8988T (cell line): ENCODE measurements at regions not wholly inside any gene's neighbourhood (a gene's known extent, or its start where the extent isn't known, plus 50 kb on each side); places are given as distances from the start of the nearest gene placed in this dataset.
"Not testable (repeated sequence)": the region's sequence is repeated elsewhere in the genome, so short reads cannot be mapped to it uniquely, and the experiment has no call there.

Source experiments
- DNase-seq: peaks from one replicate; pipeline ENCODE4 v3.0.0; 2011

DNA sequence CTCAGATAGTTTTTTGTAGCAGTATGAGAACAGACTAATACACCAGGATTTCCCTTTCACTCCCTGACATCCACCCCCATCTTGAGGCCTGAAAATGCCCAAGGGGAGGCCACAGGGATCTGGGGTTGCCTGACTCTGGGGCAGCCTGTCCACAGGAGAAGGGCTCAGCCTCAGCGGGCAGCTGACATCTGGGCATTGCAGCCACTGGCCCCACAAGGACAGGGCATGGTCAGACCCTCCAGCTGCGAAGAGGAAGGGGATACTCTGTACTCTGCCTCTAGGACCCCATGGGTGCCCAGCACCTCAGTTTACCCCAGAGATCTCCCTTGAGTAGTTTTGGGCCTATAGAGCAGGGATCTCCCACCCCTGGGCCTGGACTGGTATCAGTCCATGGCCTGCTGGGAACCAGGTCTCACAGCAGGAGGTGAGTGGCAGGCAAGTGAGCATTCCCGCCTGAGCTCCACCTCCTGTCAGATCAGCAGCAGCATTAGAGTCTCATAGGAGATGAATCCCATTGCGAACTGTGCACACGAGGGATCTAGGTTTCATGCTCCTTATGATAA lies 138.9 kb downstream of the HMX1 start:
- no peak for DNase-seq

DNA sequence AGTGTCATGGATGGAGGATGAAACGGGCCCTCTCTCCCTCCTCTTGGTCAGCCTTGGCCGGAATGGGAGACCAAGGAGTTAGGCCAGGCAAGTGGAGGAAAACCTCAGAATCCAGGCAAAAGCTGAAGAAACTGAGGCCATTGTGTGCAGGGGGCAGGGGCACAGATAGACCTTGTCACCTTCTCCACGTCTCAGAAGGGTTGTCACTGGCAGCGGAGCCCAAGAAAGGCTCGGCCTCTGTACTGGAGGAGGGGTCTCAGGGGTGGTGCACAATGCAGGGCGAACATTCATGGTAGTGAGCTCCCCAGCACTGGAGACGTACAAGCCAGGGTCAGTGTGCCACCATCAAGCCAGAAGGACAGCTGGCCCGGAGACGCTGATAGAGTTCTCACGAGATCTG lies 139.5 kb downstream of the CPZ start:
- no peak for DNase-seq

DNA sequence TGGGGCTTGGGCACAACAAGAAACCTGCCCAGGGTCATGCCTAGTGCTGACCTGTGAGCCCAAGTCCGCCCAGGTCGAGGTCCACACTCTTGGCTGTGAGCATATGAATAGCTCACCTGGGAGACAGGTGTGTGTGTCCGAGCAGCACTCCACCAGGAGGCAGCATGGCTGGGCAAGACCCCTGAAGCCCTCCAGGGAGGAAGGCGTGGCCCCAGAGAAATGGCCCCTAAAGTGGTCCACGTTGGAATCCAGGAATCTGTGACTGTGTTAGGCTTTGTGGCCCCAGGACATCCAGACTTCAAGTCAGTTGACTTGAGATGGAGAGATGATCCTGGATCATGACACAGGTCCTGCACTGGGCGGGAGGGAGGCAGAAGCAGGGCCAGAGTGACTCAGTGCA lies 138.8 kb downstream of the CPZ start:
- DNase-seq: no peak

DNA sequence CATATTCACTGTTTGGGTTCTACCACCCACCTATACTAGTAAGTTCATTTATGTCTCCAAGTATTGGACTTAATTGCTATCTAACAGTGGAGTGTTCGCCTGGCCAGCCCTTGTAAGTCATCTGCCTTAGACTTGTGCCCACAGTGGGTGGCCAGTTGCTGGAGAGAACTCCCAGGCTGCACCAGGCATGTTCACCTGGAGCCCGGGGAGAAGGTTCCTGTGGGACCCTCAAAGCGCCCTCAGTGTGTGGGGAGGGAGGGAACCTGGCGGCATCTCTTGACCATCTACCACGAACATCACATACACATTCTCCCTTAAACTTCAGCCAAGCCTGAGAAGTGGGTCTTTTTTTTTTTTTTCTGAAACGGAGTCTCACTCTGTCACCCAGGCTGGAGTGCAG lies 138.1 kb downstream of the CPZ start:
- DNase-seq: no peak

DNA sequence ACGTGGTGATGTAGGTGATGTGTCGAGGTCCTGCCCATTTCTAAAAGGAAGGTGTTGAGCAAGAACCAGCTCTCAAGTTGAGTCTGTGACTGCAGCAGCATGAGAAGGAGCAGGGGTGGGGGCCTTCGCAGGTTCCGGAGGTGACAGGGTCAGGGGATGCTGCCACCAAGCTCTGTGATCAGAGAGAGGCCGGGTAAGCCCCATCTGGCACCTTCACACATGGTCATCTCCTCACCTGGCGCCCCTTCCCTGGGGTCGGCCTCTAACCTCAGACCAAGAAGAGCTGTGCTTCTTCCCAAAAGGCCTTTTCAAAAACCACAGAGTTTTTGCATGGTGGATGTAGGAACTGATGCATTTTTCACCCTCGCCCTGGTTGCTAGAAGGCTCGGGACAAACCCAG lies 137.6 kb downstream of the CPZ start:
- no peak for DNase-seq

DNA sequence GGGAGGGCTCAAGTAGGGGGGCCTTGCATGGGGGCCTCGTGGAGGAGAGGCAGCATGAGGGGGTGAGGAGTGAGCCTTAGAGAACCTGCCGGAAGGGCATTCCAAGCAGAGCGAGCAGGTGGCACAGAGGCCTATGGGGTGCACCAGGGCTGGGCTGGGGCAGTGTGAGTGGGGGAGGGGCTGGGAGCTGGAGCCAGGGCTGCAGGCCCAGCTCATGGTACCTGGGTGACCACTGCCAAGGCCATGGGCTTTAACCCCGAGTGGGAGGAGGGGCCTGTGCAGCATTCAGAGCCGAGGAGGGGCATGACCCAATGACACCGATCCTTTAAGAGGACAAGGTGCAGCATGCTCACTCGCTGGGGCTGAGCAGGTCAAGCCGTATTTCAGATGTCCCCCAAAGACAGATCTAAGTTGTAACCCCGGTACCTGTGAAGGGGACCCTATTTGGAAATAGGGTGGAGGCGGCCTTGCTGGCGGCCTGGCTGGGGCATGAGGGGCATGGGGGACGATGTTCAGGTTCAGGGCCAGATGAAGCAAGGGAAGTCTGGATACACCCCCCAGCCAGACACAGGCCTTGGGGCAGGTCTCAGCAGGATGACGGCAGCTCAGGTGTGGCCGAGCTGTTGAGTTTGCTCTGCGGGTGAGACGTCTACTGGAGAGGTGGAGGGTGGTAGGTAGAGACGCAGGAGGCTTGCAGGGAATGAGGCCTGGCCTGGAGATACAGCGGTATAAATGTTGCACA lies 137.0 kb downstream of the CPZ start:
- no peak for DNase-seq

DNA sequence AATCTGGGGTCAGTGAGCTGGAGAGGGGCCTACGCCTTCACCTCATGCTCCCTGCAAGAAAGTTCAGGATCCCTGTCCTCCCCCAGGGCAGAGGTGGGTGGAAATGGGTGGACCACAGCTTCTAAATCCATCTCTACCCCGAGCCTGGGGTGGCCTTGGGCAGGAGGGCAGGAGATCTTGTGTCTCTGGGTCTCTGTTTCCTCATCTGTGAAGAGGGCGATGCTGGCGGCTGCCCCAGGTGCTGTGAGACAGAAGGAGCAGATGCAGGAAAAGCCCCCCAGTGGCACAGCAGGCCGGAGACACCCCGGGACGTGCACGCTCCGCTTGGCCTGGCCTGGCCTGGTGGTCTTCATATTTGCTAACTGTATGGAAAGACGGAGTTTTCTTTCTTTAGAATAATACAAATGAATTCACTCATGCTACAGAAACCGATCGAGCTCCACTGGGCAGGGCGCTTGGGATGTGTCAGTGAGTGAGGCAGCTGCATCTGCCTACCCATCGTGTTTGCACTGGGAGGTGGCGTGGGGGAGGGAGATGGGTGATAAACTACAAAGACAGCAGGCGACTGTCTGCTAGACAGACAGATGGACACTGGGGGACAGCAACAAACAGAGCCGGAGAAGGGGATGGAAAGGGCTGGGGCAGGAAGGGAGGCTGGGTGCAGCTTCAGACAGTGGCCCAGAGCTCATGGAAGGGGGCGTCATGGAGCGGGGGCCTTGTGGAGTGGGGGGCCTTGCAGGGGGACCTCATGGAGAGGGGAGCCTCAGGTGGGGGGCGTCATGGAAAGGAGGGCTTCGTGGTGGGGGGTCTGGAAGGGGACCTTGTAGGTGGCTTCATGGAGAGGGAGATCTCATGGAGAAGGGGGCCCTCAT lies 136.2 kb downstream of the CPZ start:
- DNase-seq: no peak

DNA sequence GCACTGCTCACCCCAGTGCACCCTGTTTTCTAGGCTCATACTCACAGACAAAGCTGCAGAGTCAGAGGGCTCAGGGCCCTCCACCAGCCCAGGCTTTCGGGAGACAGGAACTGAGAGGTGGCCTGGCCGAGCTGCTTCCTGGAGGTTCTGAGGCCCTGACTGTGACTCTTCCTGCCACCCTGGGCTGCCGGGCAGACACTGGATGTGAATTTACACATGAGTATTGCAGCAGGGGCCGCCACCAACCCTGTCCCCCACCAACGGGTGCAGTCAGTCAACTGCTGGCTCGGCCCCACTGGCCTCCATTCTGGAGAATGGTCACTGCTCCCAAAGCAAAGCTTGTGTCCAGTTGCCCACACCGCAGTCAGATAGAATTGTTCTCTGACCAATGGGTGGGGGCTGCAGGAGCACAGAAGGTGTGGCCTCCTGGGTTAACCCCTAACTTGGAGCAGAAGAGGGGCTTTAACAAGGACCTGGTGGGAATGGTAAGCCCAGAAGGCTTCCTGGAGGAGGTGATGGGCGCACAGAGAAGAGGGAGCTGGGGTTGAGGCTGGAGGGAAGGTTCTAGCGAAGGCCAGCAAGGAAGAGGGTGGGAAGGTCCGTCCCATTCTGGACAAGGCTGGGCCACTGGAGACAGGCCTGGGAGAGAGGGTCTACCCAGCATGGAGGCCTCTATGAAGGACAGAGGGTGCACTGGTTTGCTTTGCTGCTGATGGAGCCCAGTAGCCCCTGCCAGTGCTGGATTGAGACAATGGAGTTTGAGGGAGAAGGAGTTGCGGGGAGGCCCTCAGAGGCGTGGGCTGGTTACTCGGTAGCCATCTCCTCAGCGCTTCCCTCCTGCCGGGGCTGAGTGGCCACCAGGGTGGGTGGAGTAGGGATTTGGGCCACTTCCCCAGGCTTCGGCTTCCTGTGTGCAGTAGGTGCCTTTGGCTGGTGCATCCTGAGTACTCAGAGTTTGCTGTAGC lies 135.3 kb downstream of the CPZ start:
- no peak for DNase-seq

DNA sequence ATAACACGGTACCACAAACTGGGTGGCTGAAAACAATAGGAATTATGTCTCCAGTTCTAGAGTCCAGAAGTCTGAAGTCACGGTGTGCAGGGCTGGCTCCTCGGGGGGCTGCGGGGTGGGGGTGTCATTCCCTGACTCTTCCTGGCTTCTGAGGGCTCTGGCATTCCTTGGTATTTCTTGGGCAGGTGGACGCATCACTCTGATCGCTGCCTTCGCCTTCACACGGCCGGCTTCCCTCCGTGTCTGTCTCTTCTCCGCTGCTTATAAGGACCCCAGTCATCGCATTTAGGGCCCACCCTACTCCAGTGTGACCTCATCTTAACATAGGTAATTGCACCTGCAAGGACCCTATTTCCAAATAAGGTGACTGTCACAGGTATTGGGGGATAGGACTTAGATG lies 134.6 kb downstream of the CPZ start:
- DNase-seq: no peak

DNA sequence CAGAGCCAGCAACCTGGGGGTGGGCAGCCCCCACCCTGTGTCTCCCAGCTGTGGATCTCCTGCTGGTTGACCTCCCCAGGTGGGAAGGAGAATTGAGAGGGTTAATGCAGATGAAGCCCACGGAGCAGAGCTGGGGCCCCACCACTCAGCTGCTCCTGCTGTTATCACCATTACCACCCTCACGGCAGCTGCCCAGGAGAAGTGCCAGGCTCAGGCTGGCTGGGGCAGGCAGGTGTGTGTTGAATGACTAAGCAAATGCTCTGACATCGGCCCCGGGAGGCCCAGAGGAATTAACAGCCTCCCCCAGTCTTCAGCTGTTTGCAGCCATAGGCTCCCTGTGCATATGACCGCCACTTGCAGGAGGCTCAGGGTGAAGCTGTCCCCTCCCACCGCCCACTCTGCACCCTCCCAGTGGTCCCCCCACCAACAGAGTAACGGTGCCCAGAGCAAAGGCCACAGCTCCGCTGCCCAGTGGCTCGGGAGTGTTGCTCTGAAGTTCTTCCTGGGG lies 133.8 kb downstream of the CPZ start:
- no peak for DNase-seq

DNA sequence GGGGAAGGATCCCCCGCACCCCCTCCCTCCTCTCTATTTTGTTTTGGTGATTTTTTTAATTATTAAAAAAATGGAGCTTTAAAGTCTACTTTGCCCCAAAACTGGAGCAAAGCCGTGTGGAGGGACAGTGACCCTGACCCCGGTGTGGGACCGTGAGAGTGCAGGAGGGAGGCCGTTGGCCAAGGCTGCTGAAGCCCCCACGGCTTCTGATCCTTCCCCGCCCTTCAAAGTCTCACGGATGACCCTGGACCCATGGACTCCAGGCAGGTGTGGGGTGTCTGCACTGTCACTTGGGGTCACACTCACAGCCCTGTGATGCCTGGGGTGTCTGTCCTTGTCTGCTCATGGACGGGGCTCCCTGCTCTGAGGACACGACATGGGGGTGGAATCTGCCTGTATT lies 133.3 kb downstream of the CPZ start:
- no peak for DNase-seq

DNA sequence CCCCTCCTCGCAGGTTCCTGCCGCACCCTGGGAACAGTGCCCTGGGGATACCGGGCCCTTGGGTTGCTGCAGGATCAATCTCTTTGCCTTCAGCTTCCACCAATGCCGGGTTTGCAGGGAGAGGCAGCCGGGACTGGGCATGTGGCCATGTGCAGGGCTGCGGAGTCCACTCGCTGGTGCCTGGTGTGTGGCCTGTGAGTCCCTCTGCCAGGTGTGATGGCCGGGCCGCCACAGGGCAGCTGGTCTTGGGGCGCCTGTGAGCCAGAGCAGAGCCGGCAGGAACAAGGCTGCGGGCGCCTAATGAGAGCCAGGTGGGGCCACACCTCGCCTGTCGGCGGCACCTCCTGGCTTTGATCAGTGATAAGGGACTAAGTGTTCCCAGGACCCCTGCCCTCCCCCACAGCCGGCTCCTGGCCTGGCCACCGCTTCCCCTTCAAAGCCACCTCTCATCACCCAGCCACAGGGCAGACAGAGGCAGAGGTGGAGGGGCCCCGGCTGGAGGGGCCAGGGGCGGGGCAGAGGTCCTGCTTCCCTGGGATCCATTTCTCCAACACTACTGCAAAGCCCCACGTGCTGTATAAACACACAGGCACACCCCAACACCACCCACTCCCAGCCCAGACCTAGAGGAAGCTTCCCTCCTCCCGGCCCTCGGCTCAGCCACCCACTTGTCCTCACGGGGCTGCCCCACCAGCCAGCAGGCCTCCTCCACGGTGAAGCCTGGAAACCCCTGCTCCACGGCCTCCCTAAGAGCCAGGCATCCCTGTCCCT lies 132.7 kb downstream of the CPZ start:
- DNase-seq: peak; percentile 4

DNA sequence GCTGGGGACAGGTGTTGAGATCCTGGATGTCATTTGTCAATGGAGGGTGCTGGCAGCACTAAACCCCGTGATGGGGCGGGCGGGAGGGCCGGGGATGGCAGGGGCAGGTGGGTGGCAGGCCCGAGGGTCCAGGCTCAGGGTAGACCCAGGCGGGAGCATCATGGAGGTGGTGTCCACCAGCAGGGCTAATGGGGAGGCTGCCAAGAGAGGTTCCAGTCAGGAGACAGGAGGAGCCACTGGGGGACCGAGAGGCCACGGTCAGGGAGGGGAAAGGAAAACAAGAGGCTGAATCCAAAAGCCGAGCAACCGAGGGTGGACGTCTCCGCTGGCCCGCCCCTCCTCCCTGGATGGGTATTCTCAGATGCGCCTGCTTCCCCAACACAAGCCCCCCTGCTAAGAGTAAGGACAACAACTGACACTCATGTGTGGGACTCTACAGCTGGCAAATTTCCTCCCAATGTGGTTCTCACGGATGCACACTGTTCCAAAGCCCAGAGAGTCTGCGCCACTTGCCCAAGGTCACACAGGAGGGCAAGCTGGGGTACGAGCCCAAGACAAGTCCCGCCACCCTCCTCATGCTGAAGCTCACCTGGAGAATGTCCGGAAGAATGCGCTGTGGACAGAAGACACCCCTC lies 132.0 kb downstream of the CPZ start:
- peak; percentile 7 for DNase-seq

DNA sequence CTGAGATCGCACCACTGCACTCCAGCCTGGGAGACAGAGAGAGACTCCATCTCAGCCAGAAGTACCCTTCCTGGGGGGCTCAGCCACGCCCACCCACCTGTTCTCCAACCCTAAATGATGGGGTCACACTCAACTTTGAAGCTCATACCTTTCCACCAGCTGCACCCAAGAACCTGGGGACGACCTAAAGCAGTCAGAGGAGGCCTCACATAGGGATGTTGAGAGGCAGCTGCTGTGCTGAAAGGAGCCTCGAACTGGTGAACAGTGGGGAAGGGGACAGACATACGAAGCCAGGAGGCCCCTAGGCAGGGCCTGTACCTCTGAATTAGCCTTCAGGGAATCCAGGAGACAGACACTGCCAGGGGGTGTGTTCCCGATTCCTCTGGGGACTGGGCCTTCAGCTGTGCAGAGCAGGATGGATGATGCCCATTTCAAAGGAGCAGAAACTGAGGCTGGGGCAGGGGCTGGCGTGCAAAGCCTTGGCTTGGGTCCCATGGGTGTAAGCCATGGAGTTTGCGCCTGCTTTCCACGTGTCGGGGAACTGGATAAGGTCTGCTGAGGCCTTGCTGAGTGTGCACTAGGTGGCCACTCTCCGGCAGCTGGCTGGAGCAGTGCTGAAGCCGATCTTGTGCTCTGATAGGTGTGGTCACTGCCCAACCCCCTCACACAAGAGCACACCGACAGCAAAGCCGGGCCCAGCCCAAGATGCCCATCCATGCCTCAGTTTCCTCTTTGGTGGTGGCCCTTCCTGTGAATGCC lies 130.8 kb downstream of the CPZ start:
- peak; percentile 1 for DNase-seq

DNA sequence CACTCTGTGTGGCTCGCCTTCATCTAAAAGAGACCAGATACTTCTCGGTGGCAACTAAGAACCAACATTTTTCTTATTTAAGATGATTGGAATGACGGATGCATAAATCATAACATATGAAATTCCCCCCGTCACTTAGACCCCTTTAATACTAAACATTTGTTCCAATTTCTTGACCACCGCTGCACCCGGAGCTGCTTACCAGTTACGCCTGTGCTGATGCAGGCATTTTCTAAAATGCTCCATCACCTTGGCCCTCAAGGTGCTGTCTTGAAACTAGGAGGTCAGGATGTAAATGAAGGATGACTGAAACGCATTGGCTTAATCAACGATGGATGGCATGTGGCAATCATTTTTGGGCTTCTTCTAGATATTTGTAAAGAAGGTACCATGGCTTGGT lies 130.0 kb downstream of the CPZ start:
- no peak for DNase-seq

DNA sequence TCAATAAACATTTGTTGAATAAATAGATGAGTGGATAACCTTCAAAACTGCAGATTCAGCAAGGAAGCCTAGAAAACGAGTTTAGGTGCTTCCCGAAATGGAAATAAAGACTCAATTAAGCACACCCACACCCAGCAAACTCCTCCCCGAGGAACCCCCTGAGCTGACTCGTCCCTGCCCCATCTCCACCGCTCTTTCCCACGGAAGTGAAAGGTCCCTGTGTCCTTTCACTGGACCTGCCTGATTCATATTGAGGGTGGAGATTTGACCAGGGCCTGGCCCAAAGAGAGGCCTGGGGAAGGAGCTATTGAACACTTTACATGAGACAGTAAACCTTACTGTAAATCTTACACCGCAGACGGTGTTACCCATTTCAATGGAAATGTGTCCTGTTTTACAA lies 129.1 kb downstream of the CPZ start:
- DNase-seq: no peak

DNA sequence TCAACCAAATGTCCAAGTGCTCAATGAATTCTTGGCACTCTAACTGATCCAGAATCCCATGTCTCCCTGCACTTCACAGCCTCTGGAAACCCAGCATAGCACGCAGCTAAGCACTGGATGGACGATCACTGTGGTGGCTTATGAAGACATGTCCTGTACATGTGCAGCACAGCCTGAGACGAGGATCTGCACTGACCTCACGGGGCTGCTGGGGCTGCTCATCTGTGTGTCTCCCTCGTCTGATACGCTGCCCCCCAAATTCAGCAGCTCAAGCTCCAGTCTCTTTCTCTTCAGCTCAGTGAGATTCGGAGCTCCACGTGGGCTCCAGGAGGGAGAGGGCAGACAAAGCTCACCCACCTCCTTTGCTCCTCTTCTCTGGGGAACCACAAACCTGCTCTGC lies 126.9 kb downstream of the CPZ start:
- DNase-seq: no peak

DNA sequence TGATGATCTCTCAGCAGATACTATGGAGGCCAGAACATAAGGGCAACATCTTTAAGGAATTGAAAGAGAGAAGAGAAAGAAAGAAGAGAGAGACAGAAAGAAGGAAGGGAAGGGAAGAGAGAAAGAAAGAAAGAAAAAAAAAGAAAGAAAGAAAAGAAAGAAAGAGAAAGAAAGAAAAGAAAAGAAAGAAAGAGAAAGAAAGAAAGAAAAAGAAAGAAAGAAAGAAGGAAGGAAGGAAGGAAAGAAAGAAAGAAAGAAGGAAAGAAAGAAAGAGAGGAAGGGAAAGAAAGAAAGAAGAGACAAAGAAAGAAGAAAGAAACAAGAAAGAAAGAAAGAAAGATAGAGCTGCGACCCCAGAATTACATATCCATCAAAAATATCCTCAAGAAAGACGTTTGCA lies 124.9 kb downstream of the CPZ start:
- not testable (repeated sequence) for DNase-seq

DNA sequence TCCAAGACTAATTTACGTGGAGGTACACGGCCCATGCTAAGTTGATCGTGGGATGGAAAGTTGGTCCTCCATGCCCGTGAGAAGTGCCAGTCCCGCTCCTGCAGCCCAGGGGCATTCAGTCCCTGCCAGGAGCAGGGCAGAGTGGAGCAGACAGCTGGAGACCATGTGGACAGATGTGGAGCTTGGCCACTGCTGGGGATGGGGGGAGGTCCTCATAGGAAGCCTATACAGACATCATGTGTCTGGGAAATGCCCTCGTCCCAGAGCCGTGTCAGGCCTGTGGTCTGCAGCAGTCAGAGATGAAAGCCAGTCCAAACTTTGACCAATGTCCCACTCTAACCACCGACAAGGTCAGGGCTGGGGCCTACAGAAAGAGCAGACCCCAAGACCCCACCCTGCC lies 118.4 kb downstream of the CPZ start:
- DNase-seq: no peak

DNA sequence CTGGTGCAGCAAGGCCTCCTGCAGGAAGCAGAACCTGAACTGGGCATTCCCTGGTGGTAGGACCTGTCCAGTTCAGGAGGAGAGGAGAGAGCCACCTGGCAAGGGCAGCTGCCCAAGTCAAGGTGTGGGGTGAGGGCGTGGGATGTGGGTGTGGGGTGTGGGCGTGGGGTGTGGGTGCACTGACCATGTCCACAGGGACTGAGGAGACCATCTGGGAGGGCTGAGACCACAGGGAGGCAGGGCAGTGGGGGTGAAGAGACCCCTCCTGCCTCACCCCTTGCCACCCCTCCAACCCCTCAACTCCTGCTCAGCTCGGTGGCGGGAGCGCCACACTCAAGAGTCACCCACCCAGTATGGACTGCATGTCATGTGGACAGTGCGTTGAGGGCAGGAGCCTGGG lies 117.9 kb downstream of the CPZ start:
- no peak for DNase-seq
